ENCODE measurements at regions not wholly inside any gene's neighbourhood (a gene's known extent, or its start where the extent isn't known, plus 50 kb on each side); places are given as distances from the start of the nearest gene placed in this dataset.

GRCh38 chr18:31241900-31242409 lies 76.0 kb upstream of the DSG1 start (continued):
- TF ChIP-seq NFE2L1 (tag; IDR thresholded peaks at IDR 0.05; ENCODE audit: borderline replicate concordance, low read depth) = no peak
- no peak for TF ChIP-seq BRF2 (IDR thresholded peaks at IDR 0.05; ENCODE audit: borderline replicate concordance, insufficient read depth, insufficient read length)
- no peak for TF ChIP-seq DLX4 (CRISPR knock-in tag; IDR thresholded peaks at IDR 0.05)
- peak; percentile 49 for TF ChIP-seq C11orf30 (IDR thresholded peaks at IDR 0.05; ENCODE audit: low read depth)
- no peak for TF ChIP-seq CREB3L1 (IDR thresholded peaks at IDR 0.05; ENCODE audit: borderline replicate concordance, low read depth)
- no peak for TF ChIP-seq ZNF436 (CRISPR knock-in tag; IDR thresholded peaks at IDR 0.05)
- TF ChIP-seq SP1 (CRISPR knock-in tag; IDR thresholded peaks at IDR 0.05) = no peak
- no peak for TF ChIP-seq TFE3 (CRISPR knock-in tag; IDR thresholded peaks at IDR 0.05)
- TF ChIP-seq NR2C2 (CRISPR knock-in tag; IDR thresholded peaks at IDR 0.05) = no peak
- no peak for TF ChIP-seq NR2C2 (tag; IDR thresholded peaks at IDR 0.05)
- TF ChIP-seq SMAD4 (CRISPR knock-in tag; conservative IDR thresholded peaks at IDR 0.05) = no peak
- peak; percentile 48 to 69 (median 54) for TF ChIP-seq CTCF (IDR thresholded peaks at IDR 0.05 in 2 of 3, conservative IDR thresholded peaks at IDR 0.05 in 1 of 3; ENCODE audit: insufficient read depth in 2 of 3, low read depth in 1 of 3, low read length in 3 of 3)
- TF ChIP-seq MAFG (tag; conservative IDR thresholded peaks at IDR 0.05) = peak; percentile 54; the same call in 1 of the 2 replicates

All from K562 (cell line).